GM19455 (cell line): ENCODE measurements at regions not wholly inside any gene's neighbourhood (a gene's known extent, or its start where the extent isn't known, plus 50 kb on each side); places are given as distances from the start of the nearest gene placed in this dataset.

ENCODE experiments used
- ATAC-seq: cut with Tn5 transposase; IDR thresholded peaks from one replicate; pipeline ENCODE4 v1.9.1; 2021; ENCODE audit not compliant: unreplicated experiment

- no peak for ATAC-seq
These were observed 601.8 kb upstream of the ZNF608 start for GRCh38 chr5:125348221-125348692.

- no peak for ATAC-seq
These were observed 602.7 kb upstream of the ZNF608 start for GRCh38 chr5:125348936-125349831.

- ATAC-seq = no peak
These were observed 611.2 kb upstream of the ZNF608 start for GRCh38 chr5:125357660-125358059.

GRCh38 chr5:125365747-125366146, 619.3 kb upstream of the ZNF608 start:
- ATAC-seq = no peak

- ATAC-seq = no peak
These were observed 621.3 kb upstream of the ZNF608 start for GRCh38 chr5:125367702-125368101.

- ATAC-seq = no peak
These were observed 624.2 kb upstream of the ZNF608 start for GRCh38 chr5:125370461-125371205.

- ATAC-seq = no peak
These were observed 626.5 kb upstream of the ZNF608 start for GRCh38 chr5:125372694-125373631.

GRCh38 chr5:125375143-125375542, 628.7 kb upstream of the ZNF608 start:
- ATAC-seq = no peak

- ATAC-seq = no peak
These were observed 629.7 kb upstream of the ZNF608 start for GRCh38 chr5:125376059-125376641.

GRCh38 chr5:125377141-125377540, 630.7 kb upstream of the ZNF608 start:
- ATAC-seq = no peak

GRCh38 chr5:125381290-125381689, 634.9 kb upstream of the ZNF608 start:
- no peak for ATAC-seq

GRCh38 chr5:125384071-125384470, 637.6 kb upstream of the ZNF608 start:
- no peak for ATAC-seq

- ATAC-seq = no peak
These were observed 643.9 kb upstream of the ZNF608 start for GRCh38 chr5:125390326-125390725.

- no peak for ATAC-seq
These were observed 646.9 kb upstream of the ZNF608 start for GRCh38 chr5:125393221-125393815.

GRCh38 chr5:125394661-125395280, 648.3 kb upstream of the ZNF608 start:
- ATAC-seq = no peak

GRCh38 chr5:125396462-125396861, 650.0 kb upstream of the ZNF608 start:
- no peak for ATAC-seq

GRCh38 chr5:125398466-125398865, 652.0 kb upstream of the ZNF608 start:
- ATAC-seq = no peak

- no peak for ATAC-seq
These were observed 653.4 kb upstream of the ZNF608 start for GRCh38 chr5:125399885-125400284.

GRCh38 chr5:125401724-125402622, 655.5 kb upstream of the ZNF608 start:
- ATAC-seq = no peak
